Bronchial epithelial cell (primary cell): ENCODE measurements at regions not wholly inside any gene's neighbourhood (a gene's known extent, or its start where the extent isn't known, plus 50 kb on each side); places are given as distances from the start of the nearest gene placed in this dataset.
A peak's percentile ranks its signal among the peaks of the same experiment; 100 is the strongest.

Experiments used
- DNase-seq: peaks from one replicate; pipeline ENCODE4 v3.0.0-alpha.2; 2010; ENCODE audit warnings: low read depth
- FAIRE-seq: peaks from 2 replicates; lab custom pipeline; 2011; peaks lifted over from hg19 to GRCh38; lab: Jason Lieb, UNC
- H3K27me3 ChIP-seq: 2 replicates; pipeline ENCODE4 v1.5.1; 2011; ENCODE audit warnings: low read length; ENCODE audit not compliant: control insufficient read depth, insufficient read depth
- H3K36me3 ChIP-seq: 2 replicates; pipeline ENCODE4 v1.5.1; 2011; ENCODE audit warnings: low read length; ENCODE audit not compliant: control insufficient read depth, insufficient read depth
- H3K4me3 ChIP-seq: 2 replicates; pipeline ENCODE4 v1.5.1; 2011; ENCODE audit warnings: mild to moderate bottlenecking, low read depth, low read length, control low read depth
- TF ChIP-seq, protein P1 (sequence below): IDR thresholded peaks from 2 replicates; pipeline ENCODE4 v1.5.1; 2011; ENCODE audit warnings: mild to moderate bottlenecking, moderate library complexity, low read length, control low read depth, inconsistent platforms; ENCODE audit not compliant: insufficient read depth, severe bottlenecking

DNA sequence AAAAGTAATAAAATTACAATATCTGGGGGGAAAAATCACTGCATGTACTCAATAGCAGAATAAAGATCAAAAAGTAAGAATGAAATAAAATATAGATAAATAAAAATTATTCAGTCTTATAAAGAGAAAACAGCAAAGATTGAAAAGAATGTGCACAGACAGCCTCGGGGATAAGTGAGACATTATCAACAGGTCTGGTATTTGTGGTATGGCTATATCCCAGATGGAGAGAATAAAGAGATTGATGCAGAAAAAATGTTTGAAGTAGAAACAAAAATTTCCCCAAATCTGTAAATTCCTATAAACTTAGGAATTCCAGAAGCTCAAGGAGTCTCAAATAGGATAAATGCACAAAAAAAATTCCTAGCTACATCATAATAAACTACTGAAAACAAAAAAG is 74.5 kb upstream of the LUZP2 start:
- no peak for FAIRE-seq
- TF ChIP-seq, protein P1, sequence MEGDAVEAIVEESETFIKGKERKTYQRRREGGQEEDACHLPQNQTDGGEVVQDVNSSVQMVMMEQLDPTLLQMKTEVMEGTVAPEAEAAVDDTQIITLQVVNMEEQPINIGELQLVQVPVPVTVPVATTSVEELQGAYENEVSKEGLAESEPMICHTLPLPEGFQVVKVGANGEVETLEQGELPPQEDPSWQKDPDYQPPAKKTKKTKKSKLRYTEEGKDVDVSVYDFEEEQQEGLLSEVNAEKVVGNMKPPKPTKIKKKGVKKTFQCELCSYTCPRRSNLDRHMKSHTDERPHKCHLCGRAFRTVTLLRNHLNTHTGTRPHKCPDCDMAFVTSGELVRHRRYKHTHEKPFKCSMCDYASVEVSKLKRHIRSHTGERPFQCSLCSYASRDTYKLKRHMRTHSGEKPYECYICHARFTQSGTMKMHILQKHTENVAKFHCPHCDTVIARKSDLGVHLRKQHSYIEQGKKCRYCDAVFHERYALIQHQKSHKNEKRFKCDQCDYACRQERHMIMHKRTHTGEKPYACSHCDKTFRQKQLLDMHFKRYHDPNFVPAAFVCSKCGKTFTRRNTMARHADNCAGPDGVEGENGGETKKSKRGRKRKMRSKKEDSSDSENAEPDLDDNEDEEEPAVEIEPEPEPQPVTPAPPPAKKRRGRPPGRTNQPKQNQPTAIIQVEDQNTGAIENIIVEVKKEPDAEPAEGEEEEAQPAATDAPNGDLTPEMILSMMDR: no peak
- DNase-seq: peak; percentile 20
- Histone ChIP-seq H3K36me3 (no peaks in the 10 kb centered on the region), H3K4me3 (no peak overlapping the region), H3K27me3 (no peaks in the 10 kb centered on the region)

DNA sequence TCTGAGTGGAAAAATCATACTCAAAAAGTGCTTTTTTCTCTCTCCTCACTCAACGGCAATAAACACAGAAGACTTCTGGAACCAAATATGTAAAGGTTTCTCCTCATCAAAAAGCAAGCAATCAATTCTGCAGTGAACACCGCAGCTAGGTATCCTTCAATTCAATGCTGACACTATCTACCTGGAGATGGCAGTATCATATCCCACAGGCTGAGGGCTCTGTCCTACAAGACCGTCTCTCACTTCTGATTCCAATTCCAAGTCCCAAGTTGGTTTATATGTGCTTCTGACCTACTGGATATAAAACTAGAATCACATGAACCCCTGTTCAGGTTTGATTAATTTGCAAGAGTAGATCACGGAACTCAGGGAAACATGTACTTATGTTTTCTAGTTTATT is 59.7 kb upstream of the LUZP2 start:
- DNase-seq: no peak
- TF ChIP-seq, protein P1: no peak
- Histone ChIP-seq H3K36me3 (no peaks in the 10 kb centered on the region), H3K4me3 (no peak overlapping the region), H3K27me3 (no peaks in the 10 kb centered on the region)
- FAIRE-seq: no peak
